T-cell (primary cell): ENCODE measurements at regions not wholly inside any gene's neighbourhood (a gene's known extent, or its start where the extent isn't known, plus 50 kb on each side); places are given as distances from the start of the nearest gene placed in this dataset.

Source experiments
- ATAC-seq, 4 experiments: fragments of 200-7000 bp in 3 of 4; fragments of 150-1000 bp in 1 of 4; cut with Tn5 transposase; replicated peaks in 1 of 4; 1 replicate in 3 of 4; 2 replicates in 1 of 4; pipeline ENCODE4 v1.10.0; 2021; ENCODE audit warnings: moderate library complexity in 3 of 4, mild to moderate bottlenecking in 2 of 4, moderate number of reproducible peaks in 1 of 4
- CTCF ChIA-PET, 2 donors: fragments of 300-600 bp; sonication (Branson Sonifier 250); formaldehyde crosslinking; loops; one replicate each; lab custom pipeline; 2022; ENCODE audit warnings: antibody characterized with exemption in 2 of 2; lab: Charles Lee
- POLR2A ChIA-PET, 2 donors: fragments of 300-600 bp; sonication (Branson Sonifier 250); formaldehyde crosslinking; loops; one replicate each; lab custom pipeline; 2022; ENCODE audit warnings: antibody characterized with exemption in 2 of 2; lab: Charles Lee
- DNase-seq, 35 experiments: peaks; one replicate each; pipeline versions ENCODE4 v3.0.0 to v3.0.0-alpha.2; 2013 to 2023
- H3K27ac ChIP-seq: one replicate; pipeline ENCODE4 v1.5.1; 2013; ENCODE audit warnings: low read length
- H3K27me3 ChIP-seq, 2 experiments: replicated peaks in 1 of 2; 1 replicate in 1 of 2; 2 replicates in 1 of 2; pipeline versions ENCODE4 v1.6.1 to v1.7.0; 2013; ENCODE audit warnings: low read length in 1 of 2, mixed read lengths in 1 of 2; ENCODE audit not compliant: control insufficient read depth in 2 of 2, insufficient read depth in 2 of 2; ENCODE audit errors: extremely low read depth in 1 of 2
- H3K36me3 ChIP-seq, 2 donors: 1 replicate in 1 of 2; 2 replicates in 1 of 2; pipeline versions ENCODE4 v1.6.1 to v1.7.0; 2013; ENCODE audit warnings: low read length in 1 of 2; ENCODE audit not compliant: control insufficient read depth in 2 of 2, insufficient read depth in 1 of 2; ENCODE audit errors: extremely low read depth in 1 of 2
- H3K4me1 ChIP-seq, 2 experiments: 1 replicate in 1 of 2; 2 replicates in 1 of 2; pipeline versions ENCODE4 v1.6.1 to v1.7.0; 2013; ENCODE audit warnings: low read length in 2 of 2, mixed read lengths in 1 of 2; ENCODE audit not compliant: insufficient read depth in 2 of 2, control insufficient read depth in 1 of 2; ENCODE audit errors: extremely low read depth in 1 of 2
- H3K4me3 ChIP-seq, 2 donors: 1 replicate in 1 of 2; 2 replicates in 1 of 2; pipeline versions ENCODE4 v1.5.1 to v1.7.0; 2013; ENCODE audit warnings: mild to moderate bottlenecking in 2 of 2, low read length in 1 of 2, moderate library complexity in 1 of 2; ENCODE audit not compliant: control insufficient read depth in 1 of 2; ENCODE audit errors: extremely low read depth in 1 of 2
- H3K9me3 ChIP-seq: 2 replicates; pipeline ENCODE4 v1.7.0; 2013
- H3K27ac Mint-ChIP-seq, 2 donors: one replicate each; pipeline ENCODE4 v1.8.0; 2020 to 2021; ENCODE audit warnings: mild to moderate bottlenecking in 2 of 2, mixed read lengths in 2 of 2
- H3K27me3 Mint-ChIP-seq, 2 donors: one replicate each; pipeline ENCODE4 v1.8.0; 2021 to 2022; ENCODE audit warnings: mixed read lengths in 2 of 2
- H3K36me3 Mint-ChIP-seq: one replicate; pipeline ENCODE4 v1.8.0; 2021; ENCODE audit warnings: mixed read lengths
- H3K4me1 Mint-ChIP-seq, 3 donors: one replicate each; pipeline ENCODE4 v1.8.0; 2020 to 2022; ENCODE audit warnings: mixed read lengths in 3 of 3, mild to moderate bottlenecking in 1 of 3
- H3K4me3 Mint-ChIP-seq, 3 donors: one replicate each; pipeline ENCODE4 v1.8.0; 2020 to 2022; ENCODE audit warnings: mild to moderate bottlenecking in 3 of 3, mixed read lengths in 3 of 3, moderate library complexity in 3 of 3
- H3K9me3 Mint-ChIP-seq, 3 donors: one replicate each; pipeline ENCODE4 v1.8.0; 2020 to 2022; ENCODE audit warnings: mixed read lengths in 3 of 3
- WGBS: methylation state at CpG from one replicate; pipeline ENCODE4 v1.1.5; 2013; ENCODE audit warnings: missing lambda C conversion rate; ENCODE audit not compliant: insufficient coverage; 5-methylcytosine and 5-hydroxymethylcytosine counted together

DNA sequence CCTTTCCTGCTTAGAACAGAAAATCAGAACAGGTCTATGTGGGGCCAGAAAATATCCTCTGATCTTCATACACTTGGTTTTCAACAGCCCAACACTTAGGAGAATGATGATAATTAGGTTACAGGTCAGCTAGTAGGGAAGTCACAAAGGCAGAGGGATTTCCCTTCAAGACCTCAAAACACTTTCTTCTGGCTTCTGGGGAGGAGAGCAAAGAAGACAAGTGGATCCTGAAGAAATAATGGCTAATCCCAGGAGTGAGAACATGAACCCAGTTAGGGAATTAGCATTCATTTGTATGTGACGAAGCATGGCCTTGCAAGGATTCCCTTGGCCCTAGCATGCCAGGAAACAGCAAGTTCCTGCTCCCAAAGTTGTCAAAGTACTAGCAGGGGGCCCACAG is 223.3 kb downstream of the BCAT1 start:
- POLR2A ChIA-PET, result no interaction called here
- Histone ChIP-seq H3K27me3 (no peaks in the 10 kb centered on the region), H3K4me3 (no peak overlapping the region), H3K36me3 (no peaks in the 10 kb centered on the region), H3K27ac (no peak overlapping the region), H3K4me1 (no peaks in the 10 kb centered on the region), H3K9me3 (no peaks in the 10 kb centered on the region)
- CTCF ChIA-PET, result no interaction called here
- H3K4me3 Mint-ChIP-seq, result no peak overlapping the region
- no peak overlapping the region for H3K27ac Mint-ChIP-seq
- H3K27me3 Mint-ChIP-seq, result no peaks in the 10 kb centered on the region
- no peaks in the 10 kb centered on the region for H3K36me3 Mint-ChIP-seq
- 100% methylated on average over 1 of the region's 1 CpG for WGBS
- peaks cover 0 to 4% (median 2%) of the 10 kb centered on the region in 3 donors for H3K9me3 Mint-ChIP-seq
- H3K4me1 Mint-ChIP-seq, result peaks cover 0 to 5% (median 0%) of the 10 kb centered on the region in 3 donors
- ATAC-seq (no peak), DNase-seq (no peak)

DNA sequence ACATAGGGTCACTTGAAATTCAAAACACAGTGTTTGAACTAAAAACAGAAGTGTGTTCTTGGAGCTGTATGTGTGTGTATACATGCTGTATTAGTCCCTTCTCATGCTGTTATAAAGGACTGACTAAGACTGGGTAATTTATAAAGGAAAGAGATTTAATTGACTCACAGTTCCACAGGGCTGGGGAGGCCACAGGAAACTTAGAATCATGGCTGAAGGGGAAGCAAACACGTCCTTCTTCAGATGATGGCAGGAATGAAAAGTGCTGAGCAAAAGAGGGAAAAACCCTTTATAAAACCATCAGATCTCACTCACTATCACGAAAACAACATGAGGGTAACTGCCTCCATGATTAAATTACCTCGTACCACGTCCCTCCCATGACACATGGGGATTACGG is 224.1 kb downstream of the BCAT1 start:
- Mint-ChIP-seq H3K27ac (no peak overlapping the region), H3K9me3 (peaks cover 0 to 4% (median 4%) of the 10 kb centered on the region in 3 donors), H3K4me3 (no peak overlapping the region), H3K4me1 (peaks cover 0 to 4% (median 1%) of the 10 kb centered on the region in 3 donors), H3K27me3 (no peaks in the 10 kb centered on the region), H3K36me3 (no peaks in the 10 kb centered on the region)
- H3K4me1 ChIP-seq, result no peaks in the 10 kb centered on the region
- ChIA-PET POLR2A (no interaction called here), CTCF (no interaction called here)
- H3K9me3 ChIP-seq, result no peaks in the 10 kb centered on the region
- H3K36me3 ChIP-seq, result no peaks in the 10 kb centered on the region
- ATAC-seq (no peak), DNase-seq (no peak)
- no peaks in the 10 kb centered on the region for H3K27me3 ChIP-seq
- no peak overlapping the region for H3K4me3 ChIP-seq
- no peak overlapping the region for H3K27ac ChIP-seq
- 85% methylated on average over 3 of the region's 5 CpGs for WGBS

DNA sequence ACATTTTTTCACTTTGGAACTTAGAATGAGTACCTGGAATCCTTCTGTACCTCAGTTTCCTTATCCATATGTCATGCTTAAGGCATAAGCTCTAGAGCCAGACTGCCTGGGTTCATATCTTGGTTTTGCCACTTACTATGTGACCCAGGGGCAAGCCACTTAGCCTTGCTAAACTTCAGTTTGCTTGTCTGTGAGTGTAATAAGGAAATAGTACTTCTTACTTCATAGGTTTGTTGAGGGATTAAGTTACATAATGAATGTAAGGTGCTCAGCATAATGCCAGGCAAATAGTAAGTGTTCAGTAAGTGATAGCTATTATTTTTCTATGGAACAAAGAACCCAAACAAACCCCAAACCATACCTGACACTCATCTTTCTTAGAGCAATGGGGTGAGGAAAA is 225.1 kb downstream of the BCAT1 start:
- ChIA-PET CTCF (no interaction called here), POLR2A (interaction anchor here (0.6 to 0.7 kb wide), 2 partner anchors 11 to 12 kb away, joined by 3 to 4 read pairs; no protein-coding TSS in a partner anchor)
- no peak overlapping the region for H3K4me3 ChIP-seq
- H3K9me3 ChIP-seq, result no peaks in the 10 kb centered on the region
- Mint-ChIP-seq H3K9me3 (peaks cover 0 to 4% (median 4%) of the 10 kb centered on the region in 3 donors), H3K4me3 (no peak overlapping the region), H3K4me1 (peaks cover 6 to 11% (median 7%) of the 10 kb centered on the region in 3 donors), H3K27ac (no peak overlapping the region), H3K36me3 (no peaks in the 10 kb centered on the region), H3K27me3 (no peaks in the 10 kb centered on the region)
- H3K36me3 ChIP-seq, result no peaks in the 10 kb centered on the region
- H3K27me3 ChIP-seq, result no peaks in the 10 kb centered on the region
- peaks cover 0 to 6% of the 10 kb centered on the region in 2 experiments for H3K4me1 ChIP-seq
- H3K27ac ChIP-seq, result no peak overlapping the region
- ATAC-seq, result no peak
- DNase-seq, result no peak

DNA sequence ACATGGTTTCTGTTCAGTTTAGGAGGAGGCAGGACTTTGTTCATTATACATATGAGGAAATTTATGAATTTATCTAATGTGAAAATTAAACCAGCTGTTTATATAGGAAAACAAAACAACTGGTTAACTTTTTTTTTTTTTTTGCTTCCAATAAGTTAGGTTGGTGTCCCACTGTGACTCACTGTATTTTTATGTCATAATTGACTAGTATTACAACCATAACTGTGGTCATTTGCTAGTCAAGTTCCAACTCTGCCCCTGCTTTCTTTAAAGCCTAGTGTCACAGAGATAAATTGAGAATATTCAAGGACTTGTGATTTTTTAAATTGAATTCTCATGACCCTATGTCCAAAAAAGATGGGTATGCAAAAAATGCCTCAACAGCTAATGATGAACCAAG is 227.7 kb downstream of the BCAT1 start:
- peaks cover 6 to 16% (median 10%) of the 10 kb centered on the region in 3 donors for H3K4me1 Mint-ChIP-seq
- H3K27ac ChIP-seq, result no peak overlapping the region
- no peaks in the 10 kb centered on the region for H3K36me3 ChIP-seq
- no peaks in the 10 kb centered on the region for H3K27me3 Mint-ChIP-seq
- H3K4me3 ChIP-seq, result no peak overlapping the region
- no peaks in the 10 kb centered on the region for H3K9me3 ChIP-seq
- ChIA-PET CTCF (interaction anchor here in 1 of 2 donors (0.7 kb wide), 1 partner anchor 946 kb away, joined by 3 read pairs; no protein-coding TSS in a partner anchor), POLR2A (no interaction called here)
- H3K27ac Mint-ChIP-seq, result no peak overlapping the region
- no peak overlapping the region for H3K4me3 Mint-ChIP-seq
- DNase-seq (no peak), ATAC-seq (no peak)
- H3K36me3 Mint-ChIP-seq, result no peaks in the 10 kb centered on the region
- H3K9me3 Mint-ChIP-seq, result peaks cover 0 to 4% (median 4%) of the 10 kb centered on the region in 3 donors
- H3K27me3 ChIP-seq, result no peaks in the 10 kb centered on the region
- H3K4me1 ChIP-seq, result peaks cover 0 to 6% of the 10 kb centered on the region in 2 experiments

DNA sequence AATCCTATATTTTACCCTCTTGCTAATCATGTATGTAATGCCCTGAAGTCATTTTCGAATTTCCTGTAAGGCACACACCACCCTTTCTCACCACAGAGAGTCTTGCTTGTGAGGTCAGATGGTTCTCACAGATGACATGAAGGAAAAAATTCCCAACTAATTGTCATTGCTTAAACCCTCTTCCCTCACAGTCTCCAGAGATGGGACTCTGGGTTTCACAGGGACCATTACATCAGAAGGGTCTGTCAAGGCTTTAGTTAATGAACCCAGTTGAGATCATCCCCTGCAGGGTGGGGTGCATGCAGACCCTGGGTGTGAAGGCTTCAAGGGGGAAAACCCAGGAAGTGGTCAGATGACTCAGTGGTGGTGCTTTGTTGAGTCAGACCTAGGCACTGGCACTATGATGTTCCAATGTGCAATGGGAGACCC is 229.6 kb downstream of the BCAT1 start:
- WGBS, result no CpG with 5 or more reads among the region's 1 CpG
- DNase-seq (peak in 5 of 35 experiments; percentile 1 to 29 (median 15)), ATAC-seq (peak in 3 of 4 experiments; percentile 45 to 87 (median 48))
- Mint-ChIP-seq H3K36me3 (no peaks in the 10 kb centered on the region), H3K9me3 (peaks cover 0 to 4% (median 4%) of the 10 kb centered on the region in 3 donors), H3K27me3 (no peaks in the 10 kb centered on the region), H3K4me1 (peaks cover 6 to 16% (median 10%) of the 10 kb centered on the region in 3 donors), H3K4me3 (no peak overlapping the region), H3K27ac (no peak overlapping the region)
- ChIA-PET POLR2A (no interaction called here), CTCF (interaction anchor here in 1 of 2 donors (0.6 kb wide), 1 partner anchor 423 kb away, joined by 3 read pairs; no protein-coding TSS in a partner anchor)
- H3K4me1 ChIP-seq, result peaks cover 0 to 6% of the 10 kb centered on the region in 2 experiments
- H3K4me3 ChIP-seq, result no peak overlapping the region
- H3K36me3 ChIP-seq, result no peaks in the 10 kb centered on the region
- no peak overlapping the region for H3K27ac ChIP-seq
- no peaks in the 10 kb centered on the region for H3K9me3 ChIP-seq
- no peaks in the 10 kb centered on the region for H3K27me3 ChIP-seq

DNA sequence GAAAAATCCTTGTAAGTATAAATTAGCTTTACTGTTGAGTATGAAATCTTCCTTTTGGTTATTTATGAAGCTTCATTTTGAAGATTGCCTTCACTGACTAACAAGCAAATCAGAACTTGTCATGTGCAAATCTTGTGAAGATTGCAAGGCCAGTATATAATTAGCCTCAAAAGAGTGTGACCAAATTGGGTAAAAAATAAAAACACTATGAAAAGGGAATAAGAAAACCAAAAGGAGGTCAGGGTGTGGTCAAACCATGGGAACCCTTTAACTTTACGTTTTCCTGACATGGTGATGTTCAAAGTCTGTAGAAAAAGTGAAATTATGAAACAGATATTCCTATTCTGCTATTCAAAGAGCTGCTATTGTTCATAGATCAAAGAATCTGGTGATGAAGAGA is 230.3 kb downstream of the BCAT1 start:
- Histone ChIP-seq H3K4me1 (peaks cover 0 to 6% of the 10 kb centered on the region in 2 experiments), H3K9me3 (no peaks in the 10 kb centered on the region), H3K27me3 (no peaks in the 10 kb centered on the region), H3K27ac (no peak overlapping the region), H3K4me3 (no peak overlapping the region), H3K36me3 (no peaks in the 10 kb centered on the region)
- peaks cover 6 to 16% (median 10%) of the 10 kb centered on the region in 3 donors for H3K4me1 Mint-ChIP-seq
- no CpG with 5 or more reads among the region's 1 CpG for WGBS
- POLR2A ChIA-PET, result interaction anchor here in 1 of 2 donors (0.7 kb wide), 1 partner anchor 902 kb away, joined by 4 read pairs; no protein-coding TSS in a partner anchor
- no peak overlapping the region for H3K4me3 Mint-ChIP-seq
- DNase-seq, result no peak
- no peaks in the 10 kb centered on the region for H3K36me3 Mint-ChIP-seq
- peaks cover 0 to 4% (median 4%) of the 10 kb centered on the region in 3 donors for H3K9me3 Mint-ChIP-seq
- no peaks in the 10 kb centered on the region for H3K27me3 Mint-ChIP-seq
- CTCF ChIA-PET, result interaction anchor here in 1 of 2 donors (0.6 kb wide), 1 partner anchor 424 kb away, joined by 3 read pairs; no protein-coding TSS in a partner anchor
- ATAC-seq, result no peak
- peak overlapping the region in 1 of 2 donors; percentile 40 for H3K27ac Mint-ChIP-seq
